Testis (tissue), 2 donors: ENCODE measurements at regions not wholly inside any gene's neighbourhood (a gene's known extent, or its start where the extent isn't known, plus 50 kb on each side); places are given as distances from the start of the nearest gene placed in this dataset.

Experiments used
- CTCF ChIP-seq, 3 experiments: fragments of 450-650 bp in 2 of 3; fragments of 200-600 bp in 1 of 3; sonication (generic) in 1 of 3; IDR thresholded peaks; one replicate each; pipeline ENCODE4 v1.5.1; 2016 to 2019; ENCODE audit warnings: antibody characterized with exemption in 3 of 3, mild to moderate bottlenecking in 2 of 3, moderate library complexity in 1 of 3
- POLR2A ChIP-seq: fragments of 450-650 bp; IDR thresholded peaks from one replicate; pipeline ENCODE4 v1.6.1; 2017; ENCODE audit warnings: antibody characterized with exemption, mild to moderate bottlenecking, moderate library complexity

GRCh38 chr3:30452446-30452845 lies 154.0 kb upstream of the TGFBR2 start:
- no peak for TF ChIP-seq POLR2A
- no peak for TF ChIP-seq CTCF (IDR thresholded peaks at IDR 0.05)
